ENCODE measurements at regions not wholly inside any gene's neighbourhood (a gene's known extent, or its start where the extent isn't known, plus 50 kb on each side); places are given as distances from the start of the nearest gene placed in this dataset.
"Not testable (repeated sequence)": the region's sequence is repeated elsewhere in the genome, so short reads cannot be mapped to it uniquely, and the experiment has no call there.

GRCh38 chr2:199216253-199216652 lies 241.5 kb downstream of the SATB2 start:
- no peak for DNase-seq (ENCODE audit: low read depth)

DNA sequence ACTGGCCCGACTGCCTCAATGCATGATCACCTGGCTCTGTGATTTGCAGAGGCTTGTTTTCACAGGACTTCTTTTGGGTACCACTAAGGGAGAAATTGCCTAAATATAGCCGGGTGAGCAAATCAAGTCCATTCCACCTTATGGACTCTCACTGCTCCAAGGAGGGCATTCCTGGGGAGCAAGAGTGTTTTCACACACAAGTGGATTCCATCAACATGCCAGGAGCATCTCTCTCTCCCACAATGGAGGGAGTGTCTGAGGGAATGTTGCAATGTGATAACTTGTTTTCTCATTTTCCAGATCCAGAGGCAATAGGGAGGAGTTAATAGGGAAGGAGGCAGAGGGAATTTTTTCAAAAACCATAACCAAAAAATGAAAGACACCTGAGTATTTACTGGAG lies 250.7 kb downstream of the SATB2 start:
- DNase-seq (ENCODE audit: low read depth), result no peak

- DNase-seq (ENCODE audit: low read depth), result no peak
Observed at GRCh38 chr2:199206536-199206935, 251.2 kb downstream of the SATB2 start.

- DNase-seq (ENCODE audit: low read depth), result no peak
Observed at GRCh38 chr2:199202964-199203363, 254.8 kb downstream of the SATB2 start.

- DNase-seq (ENCODE audit: low read depth), result no peak
Observed at GRCh38 chr2:199201539-199201938, 256.2 kb downstream of the SATB2 start.

DNA sequence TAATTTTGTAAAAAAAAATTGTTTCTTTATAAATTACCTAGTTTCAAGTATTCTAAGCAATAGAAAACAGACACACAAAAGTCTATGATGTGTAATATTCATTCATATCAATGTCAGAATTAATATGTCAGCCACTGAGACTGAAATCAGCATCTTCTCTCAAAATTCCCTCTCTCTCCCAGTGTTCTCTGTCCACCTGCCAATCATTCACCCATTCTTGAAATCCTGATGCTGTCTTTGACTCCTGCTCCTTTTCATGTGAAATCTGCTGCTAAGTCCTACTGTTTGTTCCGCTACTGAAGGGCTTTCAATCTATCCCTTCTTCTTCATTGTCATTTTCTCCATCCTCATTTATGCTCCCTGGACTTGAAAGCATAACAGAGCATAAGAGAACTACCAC lies 257.9 kb downstream of the SATB2 start:
- no peak for DNase-seq (ENCODE audit: low read depth)

DNA sequence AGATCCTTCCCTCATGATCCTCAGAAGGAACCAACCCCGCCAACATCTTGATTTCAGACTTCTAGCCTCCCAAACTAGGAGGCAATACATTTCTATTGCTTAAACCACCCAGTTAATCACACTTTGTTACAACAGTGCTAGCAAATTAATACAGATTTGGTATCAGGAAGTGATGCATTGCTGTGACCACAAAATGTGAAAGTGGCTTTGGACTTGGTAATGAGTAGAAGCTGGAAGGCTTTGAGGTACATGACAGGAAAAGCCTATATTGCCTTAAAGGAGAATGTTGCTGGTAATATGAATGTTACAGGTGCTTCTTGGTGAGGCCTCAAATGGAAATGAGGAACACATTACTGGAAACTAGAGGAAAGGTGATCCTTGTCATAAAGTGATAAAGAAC lies 260.3 kb downstream of the SATB2 start:
- DNase-seq (ENCODE audit: low read depth), result no peak

GRCh38 chr2:199196686-199197085 lies 261.1 kb downstream of the SATB2 start:
- DNase-seq (ENCODE audit: low read depth), result no peak

DNA sequence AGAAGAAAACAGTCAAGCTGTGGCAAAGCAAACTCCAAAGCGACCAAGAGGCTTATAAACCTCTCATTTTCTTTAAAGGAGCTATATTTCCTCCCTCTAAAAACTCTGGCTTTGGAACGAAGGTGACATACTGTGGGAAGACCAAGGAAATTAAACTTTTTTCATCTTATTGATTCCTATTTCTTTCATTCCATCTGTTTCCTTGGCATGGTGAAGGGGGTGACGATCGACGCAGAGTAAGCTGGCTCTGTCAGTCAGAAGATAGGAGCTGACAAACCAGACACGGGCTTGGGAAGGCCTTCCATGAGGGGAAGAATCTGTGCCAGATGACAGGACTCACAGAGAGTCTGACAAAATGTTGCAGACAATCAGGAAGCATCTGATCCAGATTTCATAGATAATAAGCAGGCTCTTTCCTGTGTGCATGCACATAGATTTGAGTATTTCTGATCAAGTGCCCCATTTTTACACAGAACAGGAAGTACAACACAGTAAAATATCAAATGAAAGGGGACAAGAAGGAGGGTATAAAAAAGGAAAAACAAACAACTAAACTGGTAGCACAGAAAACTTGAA lies 261.7 kb downstream of the SATB2 start:
- DNase-seq (ENCODE audit: low read depth), result no peak

- no peak for DNase-seq (ENCODE audit: low read depth)
Observed at GRCh38 chr2:199191461-199191860, 266.3 kb downstream of the SATB2 start.

DNA sequence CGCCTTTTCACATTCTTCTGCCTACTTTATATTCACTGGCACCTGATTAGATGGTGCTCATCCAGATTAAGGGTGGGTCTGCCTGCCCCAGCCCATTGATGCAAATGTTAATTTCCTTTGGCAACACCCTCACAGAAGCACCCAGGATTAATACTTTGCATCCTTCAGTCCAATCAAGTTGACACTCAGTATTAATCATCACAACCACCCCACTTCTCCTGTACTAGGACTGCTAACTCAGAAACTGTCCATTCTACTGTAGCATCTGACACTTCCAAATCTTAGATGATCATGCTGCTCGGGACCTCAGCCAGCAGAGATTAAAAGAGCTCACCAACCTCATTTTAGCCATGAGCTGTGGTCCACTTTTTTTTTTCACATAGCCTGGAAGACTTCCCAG lies 268.5 kb downstream of the SATB2 start:
- no peak for DNase-seq (ENCODE audit: low read depth)

DNA sequence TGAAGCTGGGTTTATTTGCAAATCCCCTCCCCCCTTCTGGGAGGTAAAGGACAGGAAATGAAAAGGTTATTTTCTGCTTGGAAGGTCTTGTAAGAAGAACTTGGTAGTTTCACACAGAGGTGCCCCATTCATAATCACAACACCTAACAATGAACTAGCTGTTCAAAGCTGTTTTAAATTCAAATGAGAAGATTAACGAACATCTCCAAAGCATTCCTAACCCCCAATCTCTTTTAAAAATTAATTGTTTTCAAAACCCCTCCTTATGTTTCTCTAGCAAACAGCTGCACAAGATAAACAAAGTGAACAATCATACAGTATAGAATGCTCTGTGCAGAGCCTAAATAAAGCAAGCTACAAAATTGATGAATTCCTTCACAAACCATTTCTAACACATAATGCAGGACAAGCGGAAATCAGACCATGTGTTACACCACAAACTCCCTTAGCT lies 271.4 kb downstream of the SATB2 start:
- no peak for DNase-seq (ENCODE audit: low read depth)

GRCh38 chr2:199185174-199185573 lies 272.6 kb downstream of the SATB2 start:
- DNase-seq (ENCODE audit: low read depth), result not testable (repeated sequence)

DNA sequence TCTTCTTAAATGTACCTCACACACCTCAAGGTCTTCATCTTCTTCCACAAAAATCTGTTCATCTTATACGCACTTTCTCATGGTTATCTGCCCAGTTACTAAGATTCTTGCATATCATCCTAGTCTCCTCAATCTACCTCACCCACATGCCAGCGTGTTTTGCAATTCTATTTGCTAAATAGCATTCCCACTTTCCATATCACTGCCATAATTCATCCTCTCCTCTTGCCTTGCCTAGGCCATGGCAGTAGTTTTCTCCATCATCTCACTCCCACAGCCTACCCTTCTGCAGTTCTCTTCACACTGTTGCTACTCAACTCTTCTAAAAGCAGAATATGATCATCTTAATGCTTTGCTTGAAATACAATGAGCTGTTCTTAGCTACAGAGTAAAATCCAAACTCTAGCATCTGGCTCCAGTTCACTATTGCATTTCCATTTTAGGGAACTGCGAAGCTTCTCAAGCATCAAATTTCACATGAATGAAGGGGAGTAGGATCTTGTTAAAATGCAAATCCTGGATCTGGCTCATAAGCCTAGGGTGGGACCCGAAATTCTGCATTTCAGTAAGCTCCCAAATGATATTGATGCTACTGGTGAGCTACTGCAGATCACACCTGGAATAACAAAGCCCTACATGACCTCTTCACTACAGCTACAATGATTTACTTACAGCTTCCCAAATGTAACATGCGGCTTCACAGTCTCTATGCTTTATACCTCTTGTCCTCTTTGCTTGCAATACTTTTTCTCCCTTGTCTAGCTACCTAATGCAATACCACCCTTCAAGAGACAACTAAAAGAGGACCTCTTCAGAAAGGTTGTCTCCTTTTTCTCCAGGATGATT lies 293.9 kb downstream of the SATB2 start:
- no peak for DNase-seq (ENCODE audit: low read depth)

- no peak for DNase-seq (ENCODE audit: low read depth)
Observed at GRCh38 chr2:199160677-199161465, 296.9 kb downstream of the SATB2 start.

- DNase-seq (ENCODE audit: low read depth), result no peak
Observed at GRCh38 chr2:199160081-199160480, 297.7 kb downstream of the SATB2 start.

- no peak for DNase-seq (ENCODE audit: low read depth)
Observed at GRCh38 chr2:199148076-199148845, 309.5 kb downstream of the SATB2 start.

DNA sequence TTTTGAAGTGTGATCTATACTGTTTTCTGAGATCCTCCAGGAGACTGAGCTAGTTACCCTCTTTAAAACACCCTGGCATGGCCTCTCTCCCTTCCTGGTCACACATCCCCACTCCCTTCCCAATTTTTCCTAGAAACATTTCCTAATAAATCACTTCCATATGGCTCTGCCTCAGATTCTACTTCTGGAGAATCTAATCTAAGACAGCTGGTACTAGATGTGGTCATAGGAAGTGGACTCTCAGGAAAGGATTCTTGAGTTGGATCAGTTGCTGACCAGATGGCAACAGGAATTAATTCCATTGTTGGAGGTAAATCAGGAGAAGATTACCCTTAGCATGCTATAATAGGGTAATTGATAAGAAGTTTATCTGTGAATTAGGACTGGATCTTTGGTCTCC lies 310.5 kb downstream of the SATB2 start:
- no peak for DNase-seq (ENCODE audit: low read depth)

- no peak for DNase-seq (ENCODE audit: low read depth)
Observed at GRCh38 chr2:199144546-199144945, 313.2 kb downstream of the SATB2 start.

DNA sequence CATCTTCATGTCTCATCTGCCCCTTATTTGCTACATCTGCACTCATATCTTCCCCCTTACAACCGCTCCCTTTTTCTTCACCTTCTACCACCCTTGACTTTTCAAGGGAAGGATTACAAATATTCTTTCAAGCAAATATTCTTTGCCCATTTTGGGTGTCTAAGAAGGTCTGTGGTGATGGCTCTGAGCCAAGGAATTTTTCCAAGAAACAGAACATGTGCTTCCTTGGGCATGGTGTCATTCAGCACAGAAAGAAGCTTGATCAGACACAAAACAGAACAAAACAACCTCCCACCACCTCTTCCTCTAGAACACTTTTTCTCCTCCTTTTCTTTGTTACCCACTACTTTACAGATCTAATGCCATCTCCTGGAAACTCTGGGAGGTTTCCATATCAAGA lies 313.7 kb downstream of the SATB2 start:
- no peak for DNase-seq (ENCODE audit: low read depth)

GRCh38 chr2:199136681-199137080 lies 321.1 kb downstream of the SATB2 start:
- no peak for DNase-seq (ENCODE audit: low read depth)

- no peak for DNase-seq (ENCODE audit: low read depth)
Observed at GRCh38 chr2:199136242-199136641, 321.5 kb downstream of the SATB2 start.
